T follicular helper cell (primary cell): ENCODE measurements at regions not wholly inside any gene's neighbourhood (a gene's known extent, or its start where the extent isn't known, plus 50 kb on each side); places are given as distances from the start of the nearest gene placed in this dataset.

Experiments used
- DNase-seq: peaks from one replicate; pipeline ENCODE4 v3.0.0-alpha.2; 2020; ENCODE audit warnings: low read depth

GRCh38 chr4:114365591-114365990 is 233.0 kb upstream of the UGT8 start:
- no peak for DNase-seq

- DNase-seq, result no peak
Observed at GRCh38 chr4:114366368-114366767, 232.2 kb upstream of the UGT8 start.

GRCh38 chr4:114368751-114369150 is 229.9 kb upstream of the UGT8 start:
- DNase-seq, result no peak

- no peak for DNase-seq
Observed at GRCh38 chr4:114373508-114373907, 225.1 kb upstream of the UGT8 start.

- no peak for DNase-seq
Observed at GRCh38 chr4:114378305-114378903, 220.2 kb upstream of the UGT8 start.

GRCh38 chr4:114383067-114383466 is 215.5 kb upstream of the UGT8 start:
- DNase-seq, result no peak

GRCh38 chr4:114383721-114384120 is 214.9 kb upstream of the UGT8 start:
- no peak for DNase-seq

- DNase-seq, result no peak
Observed at GRCh38 chr4:114384629-114385028, 214.0 kb upstream of the UGT8 start.

GRCh38 chr4:114385195-114385985 is 213.2 kb upstream of the UGT8 start:
- DNase-seq, result no peak

GRCh38 chr4:114386637-114387233 is 211.9 kb upstream of the UGT8 start:
- no peak for DNase-seq

GRCh38 chr4:114389070-114389685 is 209.4 kb upstream of the UGT8 start:
- no peak for DNase-seq

- no peak for DNase-seq
Observed at GRCh38 chr4:114393295-114394038, 205.1 kb upstream of the UGT8 start.

GRCh38 chr4:114396808-114397207 is 201.8 kb upstream of the UGT8 start:
- DNase-seq, result no peak

- no peak for DNase-seq
Observed at GRCh38 chr4:114398410-114398809, 200.2 kb upstream of the UGT8 start.

- no peak for DNase-seq
Observed at GRCh38 chr4:114399105-114399504, 199.5 kb upstream of the UGT8 start.

- no peak for DNase-seq
Observed at GRCh38 chr4:114400531-114400930, 198.1 kb upstream of the UGT8 start.

- DNase-seq, result no peak
Observed at GRCh38 chr4:114401483-114401882, 197.1 kb upstream of the UGT8 start.

GRCh38 chr4:114417214-114417613 is 181.4 kb upstream of the UGT8 start:
- DNase-seq, result no peak

- DNase-seq, result no peak
Observed at GRCh38 chr4:114420069-114420468, 178.5 kb upstream of the UGT8 start.

GRCh38 chr4:114423582-114423981 is 175.0 kb upstream of the UGT8 start:
- DNase-seq, result no peak

- no peak for DNase-seq
Observed at GRCh38 chr4:114435116-114435515, 163.5 kb upstream of the UGT8 start.

GRCh38 chr4:114442856-114443255 is 155.8 kb upstream of the UGT8 start:
- DNase-seq, result no peak
